Mucosa of descending colon (tissue), 3 donors: ENCODE measurements at regions not wholly inside any gene's neighbourhood (a gene's known extent, or its start where the extent isn't known, plus 50 kb on each side); places are given as distances from the start of the nearest gene placed in this dataset.

Experiments
- ATAC-seq: fragments of 200-7000 bp; cut with Tn5 transposase; one replicate; pipeline ENCODE4 v1.9.1; 2020; ENCODE audit warnings: mild to moderate bottlenecking, moderate library complexity
- DNase-seq, 3 donors: peaks; one replicate each; pipeline ENCODE4 v3.0.0-alpha.2; 2020
- H3K36me3 ChIP-seq: fragments of 200-600 bp; one replicate; pipeline ENCODE4 v1.8.0; 2021; ENCODE audit warnings: low read depth, mild to moderate bottlenecking
- H3K4me1 ChIP-seq: fragments of 200-600 bp; one replicate; pipeline ENCODE4 v1.8.0; 2021; ENCODE audit warnings: low read depth, mild to moderate bottlenecking
- H3K4me3 ChIP-seq: fragments of 200-600 bp; one replicate; pipeline ENCODE4 v1.8.0; 2021; ENCODE audit warnings: mild to moderate bottlenecking
- H3K9me3 ChIP-seq: fragments of 200-600 bp; one replicate; pipeline ENCODE4 v1.8.0; 2021; ENCODE audit warnings: mild to moderate bottlenecking
- CTCF ChIP-seq: fragments of 200-600 bp; IDR thresholded peaks from one replicate; pipeline ENCODE4 v1.8.0; 2022; ENCODE audit warnings: antibody characterized with exemption, mild to moderate bottlenecking
- intact Hi-C, 2 donors: fragments of 100-400 bp; cut with DNase I in 1 of 2; cut with micrococcal nuclease in 1 of 2; formaldehyde crosslinking; loops; one replicate each; pipeline versions ENCODE4 v1.11.0 to v1.11.1; 2022; cut with DNase I, micrococcal nuclease
- donor health status: DM: no; HTN: no; CAD: no; lungs with moderate emphysema.
- donor health status: DM: no; HTN: no; CAD: no.
- donor health status: DM: no; HTN: yes; CAD: no.

DNA sequence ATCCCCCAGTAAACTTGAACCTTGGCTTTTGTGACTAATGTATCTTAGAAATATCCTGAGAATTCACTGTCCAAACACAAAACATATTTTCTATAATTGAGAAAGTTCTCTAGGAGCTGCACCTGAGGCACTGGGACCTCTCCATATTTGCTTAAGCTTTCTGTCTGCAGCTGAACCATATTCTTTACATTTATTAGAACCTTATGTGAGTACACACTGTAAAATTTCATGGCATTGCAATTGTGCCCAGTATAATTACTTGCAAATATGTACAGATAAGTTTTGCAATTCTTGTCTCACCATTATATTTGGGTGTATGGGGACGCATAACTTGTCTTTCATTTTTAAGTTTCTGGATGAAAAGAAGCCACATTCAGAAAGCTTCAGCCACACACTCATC lies 280.7 kb upstream of the KLHL1 start:
- Histone ChIP-seq H3K9me3 (no peaks in the 10 kb centered on the region), H3K36me3 (no peaks in the 10 kb centered on the region), H3K4me1 (peaks cover 10% of the 10 kb centered on the region), H3K4me3 (no peak overlapping the region)
- no peak for TF ChIP-seq CTCF
- DNase-seq (no peak), ATAC-seq (no peak)
- intact Hi-C loops = no loop called here

DNA sequence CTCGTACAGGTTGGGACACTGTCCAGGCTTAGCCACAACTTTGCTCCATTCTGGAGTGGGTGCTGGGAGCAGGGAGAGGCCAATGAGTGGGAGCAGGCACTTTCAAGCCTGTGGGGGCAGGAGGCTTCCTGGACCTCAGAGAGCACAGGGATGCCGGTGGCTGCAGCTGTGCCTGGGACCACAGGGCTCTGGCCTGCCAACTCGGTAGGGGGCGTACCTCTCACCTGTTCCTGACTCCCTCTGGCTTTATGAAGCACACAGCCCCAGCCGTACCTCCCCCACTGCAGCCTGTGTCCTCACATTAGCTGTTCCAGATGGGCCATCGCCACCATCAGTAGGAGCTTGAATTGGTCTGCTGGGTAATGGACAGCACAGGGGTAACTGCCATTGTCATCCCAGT lies 278.7 kb upstream of the KLHL1 start:
- H3K36me3 ChIP-seq = no peaks in the 10 kb centered on the region
- ATAC-seq = no peak

DNA sequence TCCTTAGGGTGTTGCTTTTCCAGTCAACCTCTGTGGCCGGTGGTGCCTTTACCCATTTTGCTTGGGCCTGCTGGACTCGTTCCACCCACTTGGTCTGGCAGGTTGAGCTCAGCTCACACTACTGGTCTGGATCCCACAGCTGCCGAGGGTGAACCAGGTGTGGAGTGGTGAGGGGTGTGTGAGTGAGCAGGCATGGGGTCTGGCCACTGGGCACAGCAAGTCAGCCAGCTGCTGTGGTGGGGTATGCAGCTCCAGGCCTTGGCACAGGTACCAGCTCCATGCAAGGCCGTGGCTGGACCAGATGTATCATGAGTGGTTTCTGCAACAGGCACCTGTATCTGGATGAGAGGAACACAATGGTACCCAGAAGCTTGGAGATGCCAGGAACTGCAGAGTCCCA lies 277.6 kb upstream of the KLHL1 start:
- no peaks in the 10 kb centered on the region for H3K9me3 ChIP-seq
- no peak for TF ChIP-seq CTCF
- H3K4me3 ChIP-seq = no peak overlapping the region
- H3K36me3 ChIP-seq = no peaks in the 10 kb centered on the region
- ATAC-seq = no peak
- DNase-seq = peak in 1 of 3 donors; percentile 24
- H3K4me1 ChIP-seq = no peaks in the 10 kb centered on the region
- intact Hi-C loops = no loop called here

More for the DNA sequence above, 278.7 kb upstream of the KLHL1 start:
- DNase-seq = peak in 1 of 3 donors; percentile 25
- Histone ChIP-seq H3K4me1 (no peaks in the 10 kb centered on the region), H3K4me3 (no peak overlapping the region), H3K9me3 (no peaks in the 10 kb centered on the region)
- TF ChIP-seq CTCF = no peak
- intact Hi-C loops = no loop called here

DNA sequence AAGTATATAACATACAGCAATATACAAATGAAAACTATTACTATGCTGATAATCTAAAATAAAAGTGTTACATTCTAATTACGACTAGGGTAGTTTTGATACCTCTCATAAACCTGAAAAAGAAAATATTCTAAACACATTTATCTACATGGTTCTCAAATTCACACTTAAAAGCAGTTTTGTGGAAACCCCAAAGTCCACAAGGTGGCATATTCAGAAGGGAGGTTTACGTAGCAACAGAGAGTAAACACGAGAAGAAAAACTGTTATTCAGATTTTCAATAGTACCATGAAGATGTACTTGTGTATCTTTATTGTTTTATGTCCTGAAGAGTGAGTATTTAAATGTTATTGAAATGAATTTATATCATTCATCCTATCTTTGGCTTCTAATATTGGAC lies 275.9 kb upstream of the KLHL1 start:
- ATAC-seq = no peak
- Histone ChIP-seq H3K4me1 (no peaks in the 10 kb centered on the region), H3K36me3 (no peaks in the 10 kb centered on the region), H3K9me3 (no peaks in the 10 kb centered on the region), H3K4me3 (no peak overlapping the region)
- intact Hi-C loops = no loop called here
- no peak for DNase-seq
- no peak for TF ChIP-seq CTCF

DNA sequence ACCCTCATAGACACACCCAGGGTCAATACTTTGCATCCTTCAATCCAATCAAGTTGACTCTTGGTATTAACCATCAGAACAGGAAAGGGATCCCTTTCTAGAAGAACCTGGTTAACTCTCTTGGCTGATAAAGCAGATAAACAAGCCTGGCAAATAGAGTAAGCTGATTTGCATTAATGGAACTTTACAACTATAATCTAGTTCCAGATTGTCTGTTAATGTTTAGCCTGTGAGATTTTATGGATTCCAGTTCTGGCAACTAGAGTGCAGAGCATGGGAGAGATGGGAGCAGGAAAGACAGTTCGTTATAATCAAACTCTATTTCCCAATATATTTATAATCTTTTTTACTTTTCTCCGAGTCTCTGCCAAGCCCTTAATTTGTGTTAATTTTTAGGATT lies 272.6 kb upstream of the KLHL1 start:
- no peak for TF ChIP-seq CTCF
- DNase-seq (peak in 1 of 3 donors; percentile 13), ATAC-seq (peak; percentile 91)
- intact Hi-C loops = no loop called here
- Histone ChIP-seq H3K4me3 (no peak overlapping the region), H3K4me1 (no peaks in the 10 kb centered on the region), H3K36me3 (no peaks in the 10 kb centered on the region), H3K9me3 (no peaks in the 10 kb centered on the region)

DNA sequence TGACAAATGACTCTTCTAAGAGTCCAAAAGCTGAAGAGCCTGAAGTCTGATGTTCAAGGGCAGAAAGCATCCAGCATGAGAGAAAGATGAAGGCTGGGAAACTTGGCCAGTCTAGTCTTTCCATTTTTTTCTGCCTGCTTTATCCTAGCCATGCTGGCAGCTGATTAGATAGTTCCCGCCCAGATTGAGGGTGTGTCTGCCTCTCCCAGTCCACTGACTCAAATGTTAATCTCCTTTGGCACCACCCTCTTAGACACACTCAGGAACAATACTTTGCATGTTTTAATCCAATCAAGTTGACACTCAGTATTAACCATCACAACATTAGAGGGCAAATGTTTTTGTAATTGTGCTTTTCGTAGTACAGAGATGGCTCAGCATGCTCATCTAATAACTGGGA lies 267.5 kb upstream of the KLHL1 start:
- no peak for TF ChIP-seq CTCF
- no peaks in the 10 kb centered on the region for H3K36me3 ChIP-seq
- no peak overlapping the region for H3K4me3 ChIP-seq
- intact Hi-C loops = no loop called here
- ATAC-seq (no peak), DNase-seq (peak in 1 of 3 donors; percentile 63)
- no peaks in the 10 kb centered on the region for H3K9me3 ChIP-seq
- H3K4me1 ChIP-seq = no peaks in the 10 kb centered on the region
